ENCODE measurements at regions not wholly inside any gene's neighbourhood (a gene's known extent, or its start where the extent isn't known, plus 50 kb on each side); places are given as distances from the start of the nearest gene placed in this dataset.

- H3K9me3 Mint-ChIP-seq (ENCODE audit: unreplicated experiment): peaks cover 4% of the 10 kb centered on the region
- DNase-seq (ENCODE audit: low spot score): no peak
- H3K4me3 Mint-ChIP-seq (ENCODE audit: unreplicated experiment): no peak overlapping the region
- H3K27me3 Mint-ChIP-seq (ENCODE audit: unreplicated experiment): no peaks in the 10 kb centered on the region
- no peak overlapping the region for H3K27ac Mint-ChIP-seq (ENCODE audit: unreplicated experiment)
- TF ChIP-seq CTCF (IDR thresholded peaks at IDR 0.05; ENCODE audit: unreplicated experiment): no peak
- no peaks in the 10 kb centered on the region for H3K4me1 Mint-ChIP-seq (ENCODE audit: unreplicated experiment)
- H3K36me3 Mint-ChIP-seq (ENCODE audit: low read depth, unreplicated experiment): no peaks in the 10 kb centered on the region
Observed at GRCh38 chr7:125908711-125909110, 979.1 kb upstream of the POT1 start.

- no peak for DNase-seq (ENCODE audit: low spot score)
- no peak overlapping the region for H3K27ac Mint-ChIP-seq (ENCODE audit: unreplicated experiment)
- no peak for TF ChIP-seq CTCF (IDR thresholded peaks at IDR 0.05; ENCODE audit: unreplicated experiment)
- no peak overlapping the region for H3K4me3 Mint-ChIP-seq (ENCODE audit: unreplicated experiment)
- no peaks in the 10 kb centered on the region for H3K27me3 Mint-ChIP-seq (ENCODE audit: unreplicated experiment)
- H3K36me3 Mint-ChIP-seq (ENCODE audit: low read depth, unreplicated experiment): no peaks in the 10 kb centered on the region
- no peaks in the 10 kb centered on the region for H3K9me3 Mint-ChIP-seq (ENCODE audit: unreplicated experiment)
- H3K4me1 Mint-ChIP-seq (ENCODE audit: unreplicated experiment): no peaks in the 10 kb centered on the region
Observed at GRCh38 chr7:125899577-125899976, 970.0 kb upstream of the POT1 start.

GRCh38 chr7:125892434-125892833 lies 962.8 kb upstream of the POT1 start:
- Mint-ChIP-seq H3K27ac (ENCODE audit: unreplicated experiment) (no peak overlapping the region), H3K9me3 (ENCODE audit: unreplicated experiment) (no peaks in the 10 kb centered on the region), H3K4me3 (ENCODE audit: unreplicated experiment) (no peak overlapping the region), H3K36me3 (ENCODE audit: low read depth, unreplicated experiment) (no peaks in the 10 kb centered on the region), H3K27me3 (ENCODE audit: unreplicated experiment) (no peaks in the 10 kb centered on the region), H3K4me1 (ENCODE audit: unreplicated experiment) (no peaks in the 10 kb centered on the region)
- no peak for TF ChIP-seq CTCF (IDR thresholded peaks at IDR 0.05; ENCODE audit: unreplicated experiment)
- no peak for DNase-seq (ENCODE audit: low spot score)

- H3K9me3 Mint-ChIP-seq (ENCODE audit: unreplicated experiment): no peaks in the 10 kb centered on the region
- DNase-seq (ENCODE audit: low spot score): no peak
- no peaks in the 10 kb centered on the region for H3K4me1 Mint-ChIP-seq (ENCODE audit: unreplicated experiment)
- no peaks in the 10 kb centered on the region for H3K27me3 Mint-ChIP-seq (ENCODE audit: unreplicated experiment)
- no peaks in the 10 kb centered on the region for H3K36me3 Mint-ChIP-seq (ENCODE audit: low read depth, unreplicated experiment)
- no peak overlapping the region for H3K27ac Mint-ChIP-seq (ENCODE audit: unreplicated experiment)
- H3K4me3 Mint-ChIP-seq (ENCODE audit: unreplicated experiment): no peak overlapping the region
- no peak for TF ChIP-seq CTCF (IDR thresholded peaks at IDR 0.05; ENCODE audit: unreplicated experiment)
Observed at GRCh38 chr7:125878988-125879387, 949.4 kb upstream of the POT1 start.

- DNase-seq (ENCODE audit: low spot score): no peak
- no peaks in the 10 kb centered on the region for H3K27me3 Mint-ChIP-seq (ENCODE audit: unreplicated experiment)
- no peak overlapping the region for H3K27ac Mint-ChIP-seq (ENCODE audit: unreplicated experiment)
- H3K36me3 Mint-ChIP-seq (ENCODE audit: low read depth, unreplicated experiment): no peaks in the 10 kb centered on the region
- H3K4me3 Mint-ChIP-seq (ENCODE audit: unreplicated experiment): no peak overlapping the region
- H3K4me1 Mint-ChIP-seq (ENCODE audit: unreplicated experiment): no peaks in the 10 kb centered on the region
- no peak for TF ChIP-seq CTCF (IDR thresholded peaks at IDR 0.05; ENCODE audit: unreplicated experiment)
- H3K9me3 Mint-ChIP-seq (ENCODE audit: unreplicated experiment): no peaks in the 10 kb centered on the region
Observed at GRCh38 chr7:125878235-125878956, 948.8 kb upstream of the POT1 start.
